Body of pancreas (tissue), 4 donors: ENCODE measurements at regions not wholly inside any gene's neighbourhood (a gene's known extent, or its start where the extent isn't known, plus 50 kb on each side); places are given as distances from the start of the nearest gene placed in this dataset.

ENCODE experiments used
- CTCF ChIP-seq, 7 experiments: fragments of 450-650 bp in 4 of 7; fragments of 200-600 bp in 3 of 7; sonication (generic) in 3 of 7; IDR thresholded peaks; one replicate each; pipeline ENCODE4 v1.5.1; 2016 to 2019; ENCODE audit warnings: antibody characterized with exemption in 7 of 7
- POLR2A ChIP-seq, 3 donors: fragments of 450-650 bp; IDR thresholded peaks; one replicate each; pipeline ENCODE4 v1.6.1; 2016; ENCODE audit warnings: antibody characterized with exemption in 3 of 3, mild to moderate bottlenecking in 2 of 3

- TF ChIP-seq CTCF (IDR thresholded peaks at IDR 0.05) (no peak), POLR2A (IDR thresholded peaks at IDR 0.05) (no peak)
Observed at GRCh38 chr6:68169922-68170321, 465.2 kb upstream of the ADGRB3 start.
